ENCODE measurements at regions not wholly inside any gene's neighbourhood (a gene's known extent, or its start where the extent isn't known, plus 50 kb on each side); places are given as distances from the start of the nearest gene placed in this dataset.

DNA sequence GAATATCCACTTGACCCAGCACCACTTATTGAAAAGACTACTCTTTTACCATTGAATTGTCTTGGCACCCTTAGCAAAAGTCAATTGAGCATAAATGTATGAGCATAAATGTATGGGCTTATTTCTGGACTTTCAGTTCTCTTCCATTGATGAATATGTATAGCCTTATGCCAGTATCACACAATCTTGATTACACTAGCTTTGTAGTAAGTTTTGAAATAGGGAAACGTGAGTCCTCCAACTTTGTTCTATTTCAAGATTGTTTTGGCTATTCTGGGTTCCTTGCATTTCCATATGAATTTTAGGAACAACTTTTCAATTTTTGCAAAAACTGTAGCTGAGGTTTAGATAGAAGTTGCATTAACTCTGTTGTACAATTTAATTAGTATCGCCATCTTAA is 601.0 kb downstream of the TLE1 start:
- no peak for TF ChIP-seq CTCF (IDR thresholded peaks at IDR 0.05)
- no peak for ATAC-seq (ENCODE audit: low FRiP score)
- no peak for DNase-seq (ENCODE audit: low spot score)

GRCh38 chr9:81086416-81086815 is 602.9 kb downstream of the TLE1 start:
- TF ChIP-seq CTCF (IDR thresholded peaks at IDR 0.05) = no peak
- ATAC-seq (ENCODE audit: low FRiP score) = no peak

DNA sequence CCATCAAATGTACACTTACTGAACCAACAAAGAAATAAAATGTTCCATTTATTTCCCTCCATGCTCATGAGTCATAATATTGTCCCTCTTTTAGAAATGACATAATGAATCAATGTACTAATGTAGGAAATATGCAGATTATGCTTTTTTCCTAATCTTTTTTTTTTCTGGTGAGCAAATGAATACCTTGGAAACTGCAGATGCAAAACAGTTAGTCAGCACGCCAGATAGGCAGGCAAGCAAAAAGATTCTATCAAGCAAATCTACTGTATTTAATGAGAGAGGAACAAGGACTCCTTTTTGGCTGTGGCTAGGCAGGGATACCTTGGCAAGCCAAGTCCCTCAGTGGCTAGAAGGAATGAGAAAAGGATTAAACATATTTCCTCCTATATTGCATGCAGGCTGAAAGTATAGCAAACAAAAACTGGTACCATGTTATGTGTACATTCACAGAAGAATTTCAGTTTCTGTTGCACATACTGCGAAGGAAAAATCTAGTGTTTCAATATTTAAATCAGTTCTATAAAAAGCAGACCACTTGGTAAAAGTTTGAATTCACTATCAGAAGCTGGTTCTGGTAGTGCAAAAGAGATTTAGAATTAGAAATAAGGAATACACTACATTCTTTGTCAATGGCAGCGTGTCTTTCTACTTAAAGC is 605.4 kb downstream of the TLE1 start:
- DNase-seq (ENCODE audit: low spot score) = no peak
- no peak for ATAC-seq (ENCODE audit: low FRiP score)
- TF ChIP-seq CTCF (IDR thresholded peaks at IDR 0.05) = no peak

More at GRCh38 chr9:81086416-81086815, 602.9 kb downstream of the TLE1 start:
- DNase-seq (ENCODE audit: low spot score) = no peak

DNA sequence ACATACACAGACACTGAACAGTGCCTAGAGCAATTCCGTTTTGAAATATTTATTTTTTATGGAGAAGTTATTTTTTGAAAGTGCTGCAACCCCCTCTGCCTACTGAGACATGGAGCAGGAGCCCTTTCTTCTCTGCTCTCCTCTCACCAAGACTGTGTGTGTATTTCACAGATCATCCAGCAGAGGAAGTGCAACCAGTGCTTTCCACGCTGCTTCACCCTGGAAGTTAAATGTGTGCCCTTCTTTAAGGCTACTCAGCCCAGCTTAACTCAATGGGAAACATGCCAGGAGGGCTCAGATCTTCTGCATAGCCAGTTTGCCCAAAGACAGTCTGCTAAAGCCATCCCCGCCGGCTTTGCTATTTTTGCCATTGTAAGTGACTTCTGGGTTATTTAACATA is 606.3 kb downstream of the TLE1 start:
- TF ChIP-seq CTCF (IDR thresholded peaks at IDR 0.05) = no peak
- no peak for DNase-seq (ENCODE audit: low spot score)
- no peak for ATAC-seq (ENCODE audit: low FRiP score)

DNA sequence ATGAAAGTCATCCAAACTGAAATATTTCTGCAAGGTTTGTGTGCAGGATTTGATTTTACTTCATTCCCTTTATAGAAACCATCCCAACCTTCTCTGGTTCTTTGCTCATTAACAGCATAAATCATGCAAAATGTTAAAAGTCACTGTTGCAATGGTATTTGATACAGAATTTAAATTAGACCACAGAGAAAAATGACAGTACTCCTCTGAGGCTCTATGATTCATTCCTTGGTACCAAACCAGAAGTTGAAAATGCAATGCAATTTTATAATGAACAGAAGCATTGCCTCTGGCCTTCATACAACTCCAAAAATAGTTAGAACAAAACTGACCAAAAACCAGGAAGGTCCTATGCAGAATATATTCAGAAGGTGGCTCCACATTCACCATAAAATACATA is 607.1 kb downstream of the TLE1 start:
- ATAC-seq (ENCODE audit: low FRiP score) (no peak), DNase-seq (ENCODE audit: low spot score) (no peak)
- no peak for TF ChIP-seq CTCF (IDR thresholded peaks at IDR 0.05)

GRCh38 chr9:81080900-81081299 is 608.4 kb downstream of the TLE1 start:
- DNase-seq (ENCODE audit: low spot score) (no peak), ATAC-seq (ENCODE audit: low FRiP score) (no peak)
- no peak for TF ChIP-seq CTCF (IDR thresholded peaks at IDR 0.05)

- TF ChIP-seq CTCF (IDR thresholded peaks at IDR 0.05) = no peak
- ATAC-seq (ENCODE audit: low FRiP score) = no peak
- no peak for DNase-seq (ENCODE audit: low spot score)
Observed at GRCh38 chr9:81080185-81080584, 609.2 kb downstream of the TLE1 start.
